Trophoblast cell (in vitro differentiated cells and primary cell): ENCODE measurements at regions not wholly inside any gene's neighbourhood (a gene's known extent, or its start where the extent isn't known, plus 50 kb on each side); places are given as distances from the start of the nearest gene placed in this dataset.
"Not testable (repeated sequence)": the region's sequence is repeated elsewhere in the genome, so short reads cannot be mapped to it uniquely, and the experiment has no call there.

ENCODE experiments used
- DNase-seq, 2 donors: peaks; one replicate each; pipeline ENCODE4 v3.0.0-alpha.2; 2016
- H2AFZ ChIP-seq: 2 replicates; pipeline ENCODE4 v1.6.1; 2013; ENCODE audit warnings: low read length, moderate library complexity, mild to moderate bottlenecking; ENCODE audit not compliant: insufficient read depth, poor library complexity
- H2AK5ac ChIP-seq: 2 replicates; pipeline ENCODE4 v1.6.1; 2013; ENCODE audit warnings: mild to moderate bottlenecking, low read length
- H2BK120ac ChIP-seq: 2 replicates; pipeline ENCODE4 v1.6.1; 2013; ENCODE audit warnings: low read length, mild to moderate bottlenecking, moderate library complexity; ENCODE audit not compliant: insufficient read depth, poor library complexity
- H2BK12ac ChIP-seq: 2 replicates; pipeline ENCODE4 v1.6.1; 2013; ENCODE audit warnings: mild to moderate bottlenecking, low read length, moderate library complexity
- H2BK5ac ChIP-seq: 2 replicates; pipeline ENCODE4 v1.6.1; 2013; ENCODE audit warnings: low read length, low read depth, moderate library complexity, mild to moderate bottlenecking; ENCODE audit not compliant: poor library complexity
- H3K14ac ChIP-seq: 2 replicates; pipeline ENCODE4 v1.6.1; 2013; ENCODE audit warnings: mild to moderate bottlenecking, low read length
- H3K18ac ChIP-seq: 2 replicates; pipeline ENCODE4 v1.6.1; 2013; ENCODE audit warnings: mild to moderate bottlenecking, low read length
- H3K23ac ChIP-seq: 2 replicates; pipeline ENCODE4 v1.6.1; 2013; ENCODE audit warnings: low read length
- H3K27ac ChIP-seq: 2 replicates; pipeline ENCODE4 v1.5.1; 2013; ENCODE audit warnings: low read depth, mild to moderate bottlenecking, inconsistent platforms, low read length, moderate library complexity
- H3K27me3 ChIP-seq: 2 replicates; pipeline ENCODE4 v1.6.1; 2013; ENCODE audit warnings: inconsistent platforms, mild to moderate bottlenecking, low read length, moderate library complexity; ENCODE audit not compliant: insufficient read depth
- H3K36me3 ChIP-seq, 2 experiments: 1 replicate in 1 of 2; 2 replicates in 1 of 2; pipeline ENCODE4 v1.6.1; 2013; ENCODE audit warnings: low read length in 2 of 2, mild to moderate bottlenecking in 2 of 2, moderate library complexity in 1 of 2; ENCODE audit not compliant: insufficient read depth in 2 of 2, control insufficient read depth in 1 of 2
- H3K4ac ChIP-seq: 2 replicates; pipeline ENCODE4 v1.6.1; 2013; ENCODE audit warnings: low read depth, mild to moderate bottlenecking, low read length, moderate library complexity
- H3K4me1 ChIP-seq, 2 experiments: 1 replicate in 1 of 2; 2 replicates in 1 of 2; pipeline ENCODE4 v1.6.1; 2013; ENCODE audit warnings: low read length in 2 of 2, mild to moderate bottlenecking in 2 of 2, moderate library complexity in 1 of 2; ENCODE audit not compliant: insufficient read depth in 2 of 2, control insufficient read depth in 1 of 2
- H3K4me2 ChIP-seq: 2 replicates; pipeline ENCODE4 v1.6.1; 2013; ENCODE audit warnings: inconsistent platforms, mild to moderate bottlenecking, low read length, moderate library complexity
- H3K4me3 ChIP-seq: 2 replicates; pipeline ENCODE4 v1.5.1; 2013; ENCODE audit warnings: mild to moderate bottlenecking, low read depth, low read length, inconsistent platforms
- H3K79me1 ChIP-seq: one replicate; pipeline ENCODE4 v1.6.1; 2013; ENCODE audit warnings: low read length
- H3K79me2 ChIP-seq: 2 replicates; pipeline ENCODE4 v1.6.1; 2013; ENCODE audit warnings: low read length, mild to moderate bottlenecking; ENCODE audit not compliant: control insufficient read depth, insufficient read depth, poor library complexity
- H3K9ac ChIP-seq: 2 replicates; pipeline ENCODE4 v1.6.1; 2013; ENCODE audit warnings: mild to moderate bottlenecking, low read length
- H3K9me3 ChIP-seq: 2 replicates; pipeline ENCODE4 v1.6.1; 2013; ENCODE audit warnings: low read depth, mild to moderate bottlenecking, control low read depth, inconsistent platforms, low read length; ENCODE audit not compliant: insufficient read depth
- H4K12ac ChIP-seq: 2 replicates; pipeline ENCODE4 v1.6.1; 2013; ENCODE audit warnings: low read depth, mild to moderate bottlenecking, low read length, moderate library complexity
- H4K8ac ChIP-seq: 2 replicates; pipeline ENCODE4 v1.6.1; 2013; ENCODE audit warnings: low read depth, mild to moderate bottlenecking, low read length, moderate library complexity
- H4K91ac ChIP-seq: one replicate; pipeline ENCODE4 v1.6.1; 2013; ENCODE audit warnings: low read depth, mild to moderate bottlenecking, low read length, moderate library complexity
- WGBS: extraction: QIAGEN DNeasy Blood & Tissue Kit; methylation state at CpG from one replicate; pipeline ENCODE4 v1.1.7; 2013; ENCODE audit warnings: missing lambda C conversion rate; ENCODE audit not compliant: insufficient read length, insufficient coverage; ENCODE audit errors: extremely low coverage; 5-methylcytosine and 5-hydroxymethylcytosine counted together

DNA sequence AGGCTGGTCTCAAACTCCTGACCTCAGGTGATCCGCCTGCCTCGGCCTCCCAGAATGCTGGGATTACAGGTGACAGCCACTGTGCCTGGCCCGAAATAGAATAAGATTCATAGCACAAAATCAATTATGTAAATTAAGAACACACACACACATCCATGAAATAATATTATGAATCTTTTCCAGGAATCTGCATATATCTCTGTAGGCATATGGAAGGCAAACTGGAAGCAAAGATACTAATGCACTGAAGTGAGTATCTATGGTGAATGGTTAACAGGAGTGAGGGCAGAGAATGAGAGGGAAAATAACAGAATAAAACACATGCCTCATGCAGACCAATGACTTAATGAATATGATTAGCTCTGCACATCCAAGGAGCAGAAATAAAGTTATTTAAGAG, 61.6 kb upstream of the ATP2B4 start:
- Histone ChIP-seq H2AFZ (no peak overlapping the region), H4K8ac (no peak overlapping the region), H3K23ac (no peak overlapping the region), H2BK12ac (no peak overlapping the region), H3K14ac (no peak overlapping the region), H3K27me3 (no peaks in the 10 kb centered on the region), H3K4me2 (no peak overlapping the region), H3K18ac (no peak overlapping the region), H3K4me1 (peaks cover 8 to 10% of the 10 kb centered on the region in 2 experiments), H2BK120ac (no peak overlapping the region), H3K36me3 (no peaks in the 10 kb centered on the region), H3K27ac (no peak overlapping the region), H3K9me3 (no peaks in the 10 kb centered on the region), H3K79me1 (peaks cover 3% of the 10 kb centered on the region), H3K4ac (no peak overlapping the region), H4K91ac (no peak overlapping the region), H3K79me2 (no peaks in the 10 kb centered on the region), H3K9ac (no peak overlapping the region), H4K12ac (no peak overlapping the region), H2AK5ac (no peak overlapping the region), H2BK5ac (no peak overlapping the region), H3K4me3 (no peak overlapping the region)
- DNase-seq = no peak
- WGBS = no CpG with 5 or more reads among the region's 3 CpGs

DNA sequence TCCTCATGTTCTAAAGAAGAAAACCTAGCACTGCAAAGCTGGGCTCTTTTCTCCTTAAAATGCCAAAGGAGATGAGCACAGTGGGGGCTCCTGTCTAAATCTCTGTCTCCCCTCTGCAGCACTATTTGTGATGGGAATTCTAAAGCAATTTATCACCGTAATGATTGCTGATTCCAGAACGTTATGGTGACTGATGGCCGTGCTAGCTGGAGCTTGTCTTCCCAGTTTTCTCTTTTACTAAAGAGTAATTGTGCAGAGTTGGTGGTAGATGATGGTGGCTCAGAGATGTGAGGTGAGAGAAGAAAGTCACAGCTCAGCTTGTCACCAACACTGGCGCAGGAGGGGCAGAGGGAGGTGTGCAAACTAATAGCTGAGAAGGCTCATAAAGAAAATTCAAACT, 60.7 kb upstream of the ATP2B4 start:
- no peaks in the 10 kb centered on the region for H3K9me3 ChIP-seq
- no peak overlapping the region for H4K8ac ChIP-seq
- H3K27me3 ChIP-seq = no peaks in the 10 kb centered on the region
- no peak overlapping the region for H2BK12ac ChIP-seq
- no peak for DNase-seq
- no peak overlapping the region for H2AK5ac ChIP-seq
- H4K12ac ChIP-seq = no peak overlapping the region
- H3K36me3 ChIP-seq = no peaks in the 10 kb centered on the region
- H3K27ac ChIP-seq = no peak overlapping the region
- no peak overlapping the region for H2BK120ac ChIP-seq
- no peak overlapping the region for H4K91ac ChIP-seq
- no peak overlapping the region for H3K4ac ChIP-seq
- no peak overlapping the region for H3K4me2 ChIP-seq
- no peak overlapping the region for H3K4me3 ChIP-seq
- H3K23ac ChIP-seq = no peak overlapping the region
- H3K79me1 ChIP-seq = peaks cover 6% of the 10 kb centered on the region
- H3K18ac ChIP-seq = no peak overlapping the region
- no peak overlapping the region for H3K9ac ChIP-seq
- WGBS = no CpG with 5 or more reads among the region's 4 CpGs
- no peak overlapping the region for H3K14ac ChIP-seq
- no peak overlapping the region for H2BK5ac ChIP-seq
- H3K79me2 ChIP-seq = no peaks in the 10 kb centered on the region
- H3K4me1 ChIP-seq = peaks cover 10 to 12% of the 10 kb centered on the region in 2 experiments
- no peak overlapping the region for H2AFZ ChIP-seq

DNA sequence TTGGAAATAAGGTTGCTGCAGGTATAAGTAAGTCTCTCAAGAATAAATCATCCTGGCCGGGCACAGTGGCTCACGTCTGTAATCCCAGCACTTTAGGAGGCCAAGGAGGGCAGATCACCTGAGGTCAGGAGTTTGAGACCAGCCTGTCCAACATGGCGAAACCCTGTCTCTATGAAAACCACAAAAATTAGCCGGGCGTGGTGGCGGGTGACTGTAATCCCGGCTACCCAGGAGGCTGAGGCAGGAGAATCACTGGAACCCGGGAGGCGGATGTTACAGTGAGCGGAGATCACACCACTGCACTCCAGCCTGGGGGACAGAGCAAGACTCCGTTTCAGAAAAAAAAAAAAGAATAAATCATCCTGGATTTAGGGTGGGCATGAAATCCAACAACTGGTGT, 59.7 kb upstream of the ATP2B4 start:
- H3K27me3 ChIP-seq, H3K23ac ChIP-seq, H2BK120ac ChIP-seq, H3K4me2 ChIP-seq, H3K4me3 ChIP-seq, H4K8ac ChIP-seq, H3K36me3 ChIP-seq, H3K4ac ChIP-seq, H4K91ac ChIP-seq, H3K27ac ChIP-seq, H3K9me3 ChIP-seq, H2AFZ ChIP-seq, H3K79me1 ChIP-seq, H3K18ac ChIP-seq, H4K12ac ChIP-seq, H3K79me2 ChIP-seq, H3K14ac ChIP-seq, H2AK5ac ChIP-seq, H2BK5ac ChIP-seq, H2BK12ac ChIP-seq, H3K9ac ChIP-seq: not testable (repeated sequence)
- peak; percentile 61 to 70 for DNase-seq
- H3K4me1 ChIP-seq = peaks cover 10 to 16% of the 10 kb centered on the region in 2 experiments
- no CpG with 5 or more reads among the region's 11 CpGs for WGBS

DNA sequence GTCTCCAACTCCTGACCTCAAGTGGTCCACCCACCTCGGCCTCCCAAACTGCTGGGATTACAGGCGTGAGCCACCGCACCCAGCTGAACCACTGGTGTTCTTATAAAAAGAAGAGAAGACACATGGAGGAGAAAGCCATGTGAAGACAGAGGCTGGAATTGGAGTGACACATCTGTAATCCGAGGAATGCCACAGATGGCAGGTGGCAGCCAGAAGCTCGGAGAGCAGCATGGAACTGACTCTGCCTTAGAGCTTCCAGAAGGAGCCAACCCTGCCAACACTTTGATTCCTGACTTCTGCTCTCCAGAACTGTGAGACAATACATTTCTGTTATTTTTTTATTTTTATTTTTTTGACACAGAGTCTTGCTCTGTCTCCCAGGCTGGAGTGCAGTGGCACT, 59.0 kb upstream of the ATP2B4 start:
- H3K79me1 ChIP-seq = peaks cover 6% of the 10 kb centered on the region
- H3K27me3 ChIP-seq = no peaks in the 10 kb centered on the region
- DNase-seq = peak; percentile 54 to 71
- H3K23ac ChIP-seq = no peak overlapping the region
- H2AFZ ChIP-seq = no peak overlapping the region
- no peak overlapping the region for H3K4me2 ChIP-seq
- H3K4ac ChIP-seq = no peak overlapping the region
- no peak overlapping the region for H2BK120ac ChIP-seq
- no peak overlapping the region for H3K9ac ChIP-seq
- peaks cover 14 to 18% of the 10 kb centered on the region in 2 experiments for H3K4me1 ChIP-seq
- H3K79me2 ChIP-seq = no peaks in the 10 kb centered on the region
- H4K12ac ChIP-seq = no peak overlapping the region
- H3K4me3 ChIP-seq = no peak overlapping the region
- peak overlapping the region; percentile 27 for H2BK12ac ChIP-seq
- H3K14ac ChIP-seq = no peak overlapping the region
- no peak overlapping the region for H2AK5ac ChIP-seq
- H3K36me3 ChIP-seq = no peaks in the 10 kb centered on the region
- H4K91ac ChIP-seq = no peak overlapping the region
- H2BK5ac ChIP-seq = no peak overlapping the region
- no CpG with 5 or more reads among the region's 5 CpGs for WGBS
- H3K18ac ChIP-seq = no peak overlapping the region
- H3K9me3 ChIP-seq = no peaks in the 10 kb centered on the region
- H3K27ac ChIP-seq = no peak overlapping the region
- no peak overlapping the region for H4K8ac ChIP-seq
